ENCODE measurements at regions not wholly inside any gene's neighbourhood (a gene's known extent, or its start where the extent isn't known, plus 50 kb on each side); places are given as distances from the start of the nearest gene placed in this dataset.
"Not testable (repeated sequence)": the region's sequence is repeated elsewhere in the genome, so short reads cannot be mapped to it uniquely, and the experiment has no call there.

GRCh38 chr12:58671196-58671595 is 249.1 kb downstream of the LRIG3 start:
- no peak for FAIRE-seq

- no peak for FAIRE-seq
Measured at GRCh38 chr12:58673021-58673420, 247.3 kb downstream of the LRIG3 start.

- not testable (repeated sequence) for FAIRE-seq
Measured at GRCh38 chr12:58677833-58678232, 242.5 kb downstream of the LRIG3 start.

GRCh38 chr12:58678753-58679152 is 241.6 kb downstream of the LRIG3 start:
- FAIRE-seq: no peak

GRCh38 chr12:58681730-58682129 is 238.6 kb downstream of the LRIG3 start:
- no peak for FAIRE-seq

- no peak for FAIRE-seq
Measured at GRCh38 chr12:58695263-58695662, 225.0 kb downstream of the LRIG3 start.

GRCh38 chr12:58701536-58701935 is 218.8 kb downstream of the LRIG3 start:
- FAIRE-seq: no peak

- FAIRE-seq: no peak
Measured at GRCh38 chr12:58703866-58704265, 216.4 kb downstream of the LRIG3 start.

GRCh38 chr12:58704770-58705169 is 215.5 kb downstream of the LRIG3 start:
- not testable (repeated sequence) for FAIRE-seq

GRCh38 chr12:58710901-58711300 is 209.4 kb downstream of the LRIG3 start:
- FAIRE-seq: no peak

GRCh38 chr12:58711974-58712373 is 208.3 kb downstream of the LRIG3 start:
- FAIRE-seq: no peak

- FAIRE-seq: no peak
Measured at GRCh38 chr12:58712976-58713375, 207.3 kb downstream of the LRIG3 start.

GRCh38 chr12:58719161-58719560 is 201.1 kb downstream of the LRIG3 start:
- FAIRE-seq: no peak

- FAIRE-seq: no peak
Measured at GRCh38 chr12:58720421-58720820, 199.9 kb downstream of the LRIG3 start.

- FAIRE-seq: no peak
Measured at GRCh38 chr12:58725400-58726105, 194.8 kb downstream of the LRIG3 start.

- FAIRE-seq: no peak
Measured at GRCh38 chr12:58727521-58727920, 192.8 kb downstream of the LRIG3 start.

- FAIRE-seq: no peak
Measured at GRCh38 chr12:58728397-58728796, 191.9 kb downstream of the LRIG3 start.

GRCh38 chr12:58731096-58731495 is 189.2 kb downstream of the LRIG3 start:
- FAIRE-seq: no peak

- FAIRE-seq: no peak
Measured at GRCh38 chr12:58732894-58733293, 187.4 kb downstream of the LRIG3 start.

- no peak for FAIRE-seq
Measured at GRCh38 chr12:58741226-58741625, 179.1 kb downstream of the LRIG3 start.

- FAIRE-seq: no peak
Measured at GRCh38 chr12:58745348-58746125, 174.8 kb downstream of the LRIG3 start.

GRCh38 chr12:58747533-58747932 is 172.8 kb downstream of the LRIG3 start:
- FAIRE-seq: no peak

GRCh38 chr12:58750484-58750883 is 169.8 kb downstream of the LRIG3 start:
- no peak for FAIRE-seq

GRCh38 chr12:58757422-58757821 is 162.9 kb downstream of the LRIG3 start:
- FAIRE-seq: no peak
